H1 (cell line): ENCODE measurements at regions not wholly inside any gene's neighbourhood (a gene's known extent, or its start where the extent isn't known, plus 50 kb on each side); places are given as distances from the start of the nearest gene placed in this dataset.

Source experiments
- CBX8 ChIP-seq: fragments of 300-800, 300-1000 bp; sonication (generic); IDR thresholded peaks from 2 replicates; pipeline ENCODE4 v1.7.1; 2016; ENCODE audit warnings: low read depth, low read length, borderline replicate concordance
- CHD1 ChIP-seq: IDR thresholded peaks from 2 replicates; pipeline ENCODE4 v1.6.1; 2012; ENCODE audit warnings: low read depth, low read length, improper control_type of control experiment
- CREB1 ChIP-seq: IDR thresholded peaks from 2 replicates; pipeline ENCODE4 v1.6.1; 2012; ENCODE audit warnings: inconsistent platforms
- EP300 ChIP-seq, 2 experiments: IDR thresholded peaks; 1 replicate in 1 of 2; 2 replicates in 1 of 2; pipeline ENCODE4 v1.6.1; 2011 to 2012; ENCODE audit warnings: low read depth in 2 of 2, low read length in 2 of 2, mild to moderate bottlenecking in 2 of 2, borderline replicate concordance in 1 of 2, inconsistent platforms in 1 of 2, moderate library complexity in 1 of 2
- JUN ChIP-seq: IDR thresholded peaks from 2 replicates; pipeline ENCODE4 v1.6.1; 2011; ENCODE audit warnings: low read depth, mild to moderate bottlenecking, improper control_type of control experiment, low read length
- JUND ChIP-seq: IDR thresholded peaks from 2 replicates; pipeline ENCODE4 v1.6.1; 2011; ENCODE audit warnings: mild to moderate bottlenecking, improper control_type of control experiment, low read length
- POLR2AphosphoS5 ChIP-seq: IDR thresholded peaks from 2 replicates; pipeline ENCODE4 v1.6.1; 2011; ENCODE audit warnings: low read depth, low read length
- RNF2 ChIP-seq: fragments of 200-900, 300-1000 bp; sonication (generic); IDR thresholded peaks from 2 replicates; pipeline ENCODE4 v1.7.1; 2016; ENCODE audit warnings: borderline replicate concordance, low read depth, mild to moderate bottlenecking, antibody characterized with exemption, low read length; ENCODE audit not compliant: poor library complexity, severe bottlenecking; ENCODE audit errors: missing control alignments
- SRF ChIP-seq: IDR thresholded peaks from 2 replicates; pipeline ENCODE4 v1.6.1; 2011; ENCODE audit warnings: mild to moderate bottlenecking, low read depth, low read length, moderate library complexity
- TEAD4 ChIP-seq: IDR thresholded peaks from 2 replicates; pipeline ENCODE4 v1.6.1; 2012; ENCODE audit warnings: low read depth, low read length, inconsistent platforms, mixed read lengths
- TF ChIP-seq, protein P1 (sequence below): fragments of 300-600 bp; sonication (generic); IDR thresholded peaks from 2 replicates; pipeline ENCODE4 v1.7.1; 2012; ENCODE audit warnings: low read length, moderate library complexity, mild to moderate bottlenecking, inconsistent platforms; ENCODE audit not compliant: insufficient replicate concordance
- TF ChIP-seq, protein P2 (sequence below): IDR thresholded peaks from 2 replicates; pipeline ENCODE4 v1.6.1; 2012; ENCODE audit warnings: inconsistent platforms

DNA sequence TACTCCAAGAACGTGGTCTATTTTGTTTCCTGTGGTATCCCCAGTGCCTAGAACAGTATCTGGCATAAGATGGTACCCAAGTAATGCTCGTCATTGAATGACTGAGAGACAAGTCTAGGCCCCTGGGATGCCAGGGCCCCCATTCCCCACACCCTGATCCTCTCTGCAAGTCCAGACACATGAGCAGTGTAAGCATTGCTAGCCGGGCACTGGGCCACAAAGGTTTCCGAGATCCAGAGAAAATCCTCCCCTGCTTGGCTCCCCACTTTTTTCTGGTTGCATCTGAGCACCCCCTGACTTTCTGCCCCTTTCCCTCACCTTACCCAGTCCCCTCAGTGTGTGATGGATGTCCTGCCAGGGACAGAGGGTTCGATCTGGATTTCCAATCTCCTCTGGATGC, 160.1 kb upstream of the NECTIN1 start (continued):
- TF ChIP-seq, protein P1, sequence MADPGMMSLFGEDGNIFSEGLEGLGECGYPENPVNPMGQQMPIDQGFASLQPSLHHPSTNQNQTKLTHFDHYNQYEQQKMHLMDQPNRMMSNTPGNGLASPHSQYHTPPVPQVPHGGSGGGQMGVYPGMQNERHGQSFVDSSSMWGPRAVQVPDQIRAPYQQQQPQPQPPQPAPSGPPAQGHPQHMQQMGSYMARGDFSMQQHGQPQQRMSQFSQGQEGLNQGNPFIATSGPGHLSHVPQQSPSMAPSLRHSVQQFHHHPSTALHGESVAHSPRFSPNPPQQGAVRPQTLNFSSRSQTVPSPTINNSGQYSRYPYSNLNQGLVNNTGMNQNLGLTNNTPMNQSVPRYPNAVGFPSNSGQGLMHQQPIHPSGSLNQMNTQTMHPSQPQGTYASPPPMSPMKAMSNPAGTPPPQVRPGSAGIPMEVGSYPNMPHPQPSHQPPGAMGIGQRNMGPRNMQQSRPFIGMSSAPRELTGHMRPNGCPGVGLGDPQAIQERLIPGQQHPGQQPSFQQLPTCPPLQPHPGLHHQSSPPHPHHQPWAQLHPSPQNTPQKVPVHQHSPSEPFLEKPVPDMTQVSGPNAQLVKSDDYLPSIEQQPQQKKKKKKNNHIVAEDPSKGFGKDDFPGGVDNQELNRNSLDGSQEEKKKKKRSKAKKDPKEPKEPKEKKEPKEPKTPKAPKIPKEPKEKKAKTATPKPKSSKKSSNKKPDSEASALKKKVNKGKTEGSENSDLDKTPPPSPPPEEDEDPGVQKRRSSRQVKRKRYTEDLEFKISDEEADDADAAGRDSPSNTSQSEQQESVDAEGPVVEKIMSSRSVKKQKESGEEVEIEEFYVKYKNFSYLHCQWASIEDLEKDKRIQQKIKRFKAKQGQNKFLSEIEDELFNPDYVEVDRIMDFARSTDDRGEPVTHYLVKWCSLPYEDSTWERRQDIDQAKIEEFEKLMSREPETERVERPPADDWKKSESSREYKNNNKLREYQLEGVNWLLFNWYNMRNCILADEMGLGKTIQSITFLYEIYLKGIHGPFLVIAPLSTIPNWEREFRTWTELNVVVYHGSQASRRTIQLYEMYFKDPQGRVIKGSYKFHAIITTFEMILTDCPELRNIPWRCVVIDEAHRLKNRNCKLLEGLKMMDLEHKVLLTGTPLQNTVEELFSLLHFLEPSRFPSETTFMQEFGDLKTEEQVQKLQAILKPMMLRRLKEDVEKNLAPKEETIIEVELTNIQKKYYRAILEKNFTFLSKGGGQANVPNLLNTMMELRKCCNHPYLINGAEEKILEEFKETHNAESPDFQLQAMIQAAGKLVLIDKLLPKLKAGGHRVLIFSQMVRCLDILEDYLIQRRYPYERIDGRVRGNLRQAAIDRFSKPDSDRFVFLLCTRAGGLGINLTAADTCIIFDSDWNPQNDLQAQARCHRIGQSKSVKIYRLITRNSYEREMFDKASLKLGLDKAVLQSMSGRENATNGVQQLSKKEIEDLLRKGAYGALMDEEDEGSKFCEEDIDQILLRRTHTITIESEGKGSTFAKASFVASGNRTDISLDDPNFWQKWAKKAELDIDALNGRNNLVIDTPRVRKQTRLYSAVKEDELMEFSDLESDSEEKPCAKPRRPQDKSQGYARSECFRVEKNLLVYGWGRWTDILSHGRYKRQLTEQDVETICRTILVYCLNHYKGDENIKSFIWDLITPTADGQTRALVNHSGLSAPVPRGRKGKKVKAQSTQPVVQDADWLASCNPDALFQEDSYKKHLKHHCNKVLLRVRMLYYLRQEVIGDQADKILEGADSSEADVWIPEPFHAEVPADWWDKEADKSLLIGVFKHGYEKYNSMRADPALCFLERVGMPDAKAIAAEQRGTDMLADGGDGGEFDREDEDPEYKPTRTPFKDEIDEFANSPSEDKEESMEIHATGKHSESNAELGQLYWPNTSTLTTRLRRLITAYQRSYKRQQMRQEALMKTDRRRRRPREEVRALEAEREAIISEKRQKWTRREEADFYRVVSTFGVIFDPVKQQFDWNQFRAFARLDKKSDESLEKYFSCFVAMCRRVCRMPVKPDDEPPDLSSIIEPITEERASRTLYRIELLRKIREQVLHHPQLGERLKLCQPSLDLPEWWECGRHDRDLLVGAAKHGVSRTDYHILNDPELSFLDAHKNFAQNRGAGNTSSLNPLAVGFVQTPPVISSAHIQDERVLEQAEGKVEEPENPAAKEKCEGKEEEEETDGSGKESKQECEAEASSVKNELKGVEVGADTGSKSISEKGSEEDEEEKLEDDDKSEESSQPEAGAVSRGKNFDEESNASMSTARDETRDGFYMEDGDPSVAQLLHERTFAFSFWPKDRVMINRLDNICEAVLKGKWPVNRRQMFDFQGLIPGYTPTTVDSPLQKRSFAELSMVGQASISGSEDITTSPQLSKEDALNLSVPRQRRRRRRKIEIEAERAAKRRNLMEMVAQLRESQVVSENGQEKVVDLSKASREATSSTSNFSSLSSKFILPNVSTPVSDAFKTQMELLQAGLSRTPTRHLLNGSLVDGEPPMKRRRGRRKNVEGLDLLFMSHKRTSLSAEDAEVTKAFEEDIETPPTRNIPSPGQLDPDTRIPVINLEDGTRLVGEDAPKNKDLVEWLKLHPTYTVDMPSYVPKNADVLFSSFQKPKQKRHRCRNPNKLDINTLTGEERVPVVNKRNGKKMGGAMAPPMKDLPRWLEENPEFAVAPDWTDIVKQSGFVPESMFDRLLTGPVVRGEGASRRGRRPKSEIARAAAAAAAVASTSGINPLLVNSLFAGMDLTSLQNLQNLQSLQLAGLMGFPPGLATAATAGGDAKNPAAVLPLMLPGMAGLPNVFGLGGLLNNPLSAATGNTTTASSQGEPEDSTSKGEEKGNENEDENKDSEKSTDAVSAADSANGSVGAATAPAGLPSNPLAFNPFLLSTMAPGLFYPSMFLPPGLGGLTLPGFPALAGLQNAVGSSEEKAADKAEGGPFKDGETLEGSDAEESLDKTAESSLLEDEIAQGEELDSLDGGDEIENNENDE, result no peak
- TF ChIP-seq SRF (no peak), POLR2AphosphoS5 (no peak), CBX8 (no peak), JUN (no peak), EP300 (IDR thresholded peaks at IDR 0.05; ENCODE audit: borderline replicate concordance in 1 of 2, low read depth in 2 of 2, low read length in 2 of 2) (no peak), JUND (no peak), CREB1 (no peak), CHD1 (no peak), TEAD4 (no peak), RNF2 (no peak)
- TF ChIP-seq, protein P2, sequence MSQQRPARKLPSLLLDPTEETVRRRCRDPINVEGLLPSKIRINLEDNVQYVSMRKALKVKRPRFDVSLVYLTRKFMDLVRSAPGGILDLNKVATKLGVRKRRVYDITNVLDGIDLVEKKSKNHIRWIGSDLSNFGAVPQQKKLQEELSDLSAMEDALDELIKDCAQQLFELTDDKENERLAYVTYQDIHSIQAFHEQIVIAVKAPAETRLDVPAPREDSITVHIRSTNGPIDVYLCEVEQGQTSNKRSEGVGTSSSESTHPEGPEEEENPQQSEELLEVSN, result no peak
